Epithelial cell of proximal tubule (primary cell): ENCODE measurements at regions not wholly inside any gene's neighbourhood (a gene's known extent, or its start where the extent isn't known, plus 50 kb on each side); places are given as distances from the start of the nearest gene placed in this dataset.

Source experiments
- DNase-seq: peaks from one replicate; pipeline ENCODE4 v3.0.0-alpha.2; 2011; ENCODE audit warnings: low read depth
- H3K4me3 ChIP-seq: 2 replicates; pipeline ENCODE4 v1.5.1; 2011; ENCODE audit warnings: low read depth, mild to moderate bottlenecking, low read length
- CTCF ChIP-seq: conservative IDR thresholded peaks from 2 replicates; pipeline ENCODE4 v1.5.1; 2012; ENCODE audit warnings: low read depth, mild to moderate bottlenecking, low read length

GRCh38 chr6:168873278-168874190 is 380.1 kb downstream of the THBS2 start:
- DNase-seq, result no peak
- no peak for TF ChIP-seq CTCF
- H3K4me3 ChIP-seq, result no peak overlapping the region

- no peak for TF ChIP-seq CTCF
- no peak overlapping the region for H3K4me3 ChIP-seq
- no peak for DNase-seq
Measured at GRCh38 chr6:168871642-168872315, 381.9 kb downstream of the THBS2 start.

GRCh38 chr6:168870982-168871381 is 382.7 kb downstream of the THBS2 start:
- H3K4me3 ChIP-seq, result no peak overlapping the region
- TF ChIP-seq CTCF, result no peak
- no peak for DNase-seq

GRCh38 chr6:168867247-168868102 is 386.2 kb downstream of the THBS2 start:
- TF ChIP-seq CTCF, result no peak
- DNase-seq, result no peak
- H3K4me3 ChIP-seq, result no peak overlapping the region

- DNase-seq, result no peak
- no peak overlapping the region for H3K4me3 ChIP-seq
- no peak for TF ChIP-seq CTCF
Measured at GRCh38 chr6:168866534-168866933, 387.1 kb downstream of the THBS2 start.

GRCh38 chr6:168865522-168865921 is 388.1 kb downstream of the THBS2 start:
- no peak for TF ChIP-seq CTCF
- H3K4me3 ChIP-seq, result no peak overlapping the region
- DNase-seq, result no peak
